Adrenal gland (tissue), 5 donors: ENCODE measurements at regions not wholly inside any gene's neighbourhood (a gene's known extent, or its start where the extent isn't known, plus 50 kb on each side); places are given as distances from the start of the nearest gene placed in this dataset.

ENCODE experiments used
- CTCF ChIP-seq, 6 experiments: fragments of 450-650 bp in 4 of 6; fragments of 200-600 bp in 2 of 6; sonication (generic) in 1 of 6; IDR thresholded peaks; 1 replicate in 5 of 6; 2 replicates in 1 of 6; pipeline versions ENCODE4 v1.5.1 to v1.8.0; 2016 to 2021; ENCODE audit warnings: antibody characterized with exemption in 6 of 6, mild to moderate bottlenecking in 2 of 6, moderate library complexity in 1 of 6
- POLR2A ChIP-seq, 2 donors: fragments of 450-650 bp; IDR thresholded peaks; one replicate each; pipeline ENCODE4 v1.6.1; 2017; ENCODE audit warnings: antibody characterized with exemption in 2 of 2, mild to moderate bottlenecking in 2 of 2, moderate library complexity in 1 of 2
- donor health status: DM: no; HTN: no; CAD: no.

GRCh38 chr2:134072341-134072740 lies 181.5 kb upstream of the MGAT5 start:
- no peak for TF ChIP-seq CTCF (IDR thresholded peaks at IDR 0.05)
- TF ChIP-seq POLR2A (IDR thresholded peaks at IDR 0.05) = no peak
